ENCODE measurements at regions not wholly inside any gene's neighbourhood (a gene's known extent, or its start where the extent isn't known, plus 50 kb on each side); places are given as distances from the start of the nearest gene placed in this dataset.

DNA sequence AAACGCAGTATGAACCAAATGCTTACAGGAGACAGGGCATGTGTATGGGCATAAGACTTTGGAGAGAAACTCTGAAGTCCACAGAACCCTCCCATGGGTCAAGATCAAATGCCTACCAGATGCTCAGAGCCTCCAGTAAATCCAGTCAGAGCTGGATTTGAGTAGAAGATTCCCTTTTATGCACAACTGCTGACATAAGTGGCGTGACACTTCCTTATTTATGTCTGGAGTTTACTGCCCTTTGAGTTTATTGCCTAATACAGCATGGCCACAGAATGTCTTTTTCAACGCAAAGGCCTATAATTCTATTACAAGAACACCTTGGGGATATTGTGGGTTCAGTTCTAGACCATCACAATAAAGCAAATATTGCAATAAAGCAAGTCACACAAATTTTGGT lies 220.0 kb upstream of the FOXQ1 start:
- DNase-seq (ENCODE audit: low spot score) = no peak

DNA sequence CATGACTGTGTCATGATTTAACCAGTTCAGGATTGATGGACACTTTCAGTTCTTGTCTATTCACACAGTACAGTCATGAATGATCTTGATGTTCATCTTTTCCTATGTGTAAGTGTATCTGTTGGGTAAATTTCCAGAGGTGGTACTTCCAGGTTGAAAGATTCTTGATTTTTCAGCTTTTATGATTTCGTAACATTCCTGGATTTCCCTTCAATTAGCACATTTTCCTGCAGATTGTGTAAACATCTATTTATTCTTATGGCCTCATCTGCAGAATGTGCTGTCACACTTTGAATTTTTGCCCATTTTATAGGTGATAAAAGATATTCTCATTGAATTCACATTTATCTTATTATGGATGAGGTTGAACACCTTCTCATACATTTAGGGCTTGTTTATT lies 222.0 kb upstream of the FOXQ1 start:
- DNase-seq (ENCODE audit: low spot score) = no peak

DNA sequence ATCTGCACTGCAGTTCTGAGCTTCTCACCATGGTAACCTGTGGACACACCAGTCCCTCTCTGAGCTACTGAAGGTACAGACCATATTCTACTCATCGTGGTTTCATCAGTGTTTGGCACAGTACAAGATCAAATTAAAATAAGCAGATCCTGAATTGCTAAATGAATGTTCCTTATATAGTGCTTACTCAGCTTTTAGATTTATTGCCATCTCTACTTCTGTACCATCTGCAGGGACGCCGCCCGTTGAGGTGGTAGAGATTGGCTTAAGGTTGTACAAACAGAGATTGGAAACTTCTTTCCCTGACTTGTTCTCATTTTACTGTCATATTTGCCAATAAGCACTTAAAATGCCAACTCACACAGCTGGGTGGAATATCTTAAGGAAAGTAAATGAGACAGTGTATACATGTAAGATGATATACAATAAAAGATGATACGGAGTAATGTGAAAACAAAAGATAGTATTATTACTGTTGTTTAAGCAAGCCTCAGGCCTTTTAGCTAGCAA lies 223.4 kb upstream of the FOXQ1 start:
- no peak for DNase-seq (ENCODE audit: low spot score)

DNA sequence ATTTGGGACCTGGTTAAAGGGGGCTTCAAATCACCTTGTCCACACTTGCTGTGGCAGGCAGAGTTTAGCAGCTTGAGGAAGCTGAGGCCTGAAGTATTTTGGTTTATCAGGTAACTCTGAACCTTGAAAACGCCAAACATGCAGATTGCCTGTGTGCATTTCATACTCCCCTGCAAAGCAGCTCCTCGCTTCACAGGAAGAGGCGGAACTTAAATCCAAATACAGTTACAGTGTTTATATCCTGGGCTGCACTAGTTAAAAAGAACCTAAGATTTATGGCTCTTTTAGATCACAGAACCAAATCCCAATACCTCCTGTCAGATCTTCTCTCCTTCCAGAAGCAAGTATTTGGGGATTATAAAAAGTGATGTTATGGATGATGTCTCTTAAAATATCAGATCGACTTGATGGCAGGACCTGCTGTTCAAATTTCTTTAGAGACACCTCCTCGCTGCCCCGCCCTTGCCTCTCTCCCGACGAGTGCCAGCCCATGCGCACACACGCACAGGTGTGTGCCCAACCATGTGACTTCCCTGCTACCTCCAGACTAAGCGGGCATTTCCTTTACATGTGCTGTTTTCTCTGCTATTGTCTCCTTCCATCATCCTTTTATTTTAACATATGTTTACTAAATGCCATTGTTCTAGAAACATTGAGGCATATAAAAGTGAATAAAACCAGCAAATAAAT lies 224.6 kb upstream of the FOXQ1 start:
- no peak for DNase-seq (ENCODE audit: low spot score)

DNA sequence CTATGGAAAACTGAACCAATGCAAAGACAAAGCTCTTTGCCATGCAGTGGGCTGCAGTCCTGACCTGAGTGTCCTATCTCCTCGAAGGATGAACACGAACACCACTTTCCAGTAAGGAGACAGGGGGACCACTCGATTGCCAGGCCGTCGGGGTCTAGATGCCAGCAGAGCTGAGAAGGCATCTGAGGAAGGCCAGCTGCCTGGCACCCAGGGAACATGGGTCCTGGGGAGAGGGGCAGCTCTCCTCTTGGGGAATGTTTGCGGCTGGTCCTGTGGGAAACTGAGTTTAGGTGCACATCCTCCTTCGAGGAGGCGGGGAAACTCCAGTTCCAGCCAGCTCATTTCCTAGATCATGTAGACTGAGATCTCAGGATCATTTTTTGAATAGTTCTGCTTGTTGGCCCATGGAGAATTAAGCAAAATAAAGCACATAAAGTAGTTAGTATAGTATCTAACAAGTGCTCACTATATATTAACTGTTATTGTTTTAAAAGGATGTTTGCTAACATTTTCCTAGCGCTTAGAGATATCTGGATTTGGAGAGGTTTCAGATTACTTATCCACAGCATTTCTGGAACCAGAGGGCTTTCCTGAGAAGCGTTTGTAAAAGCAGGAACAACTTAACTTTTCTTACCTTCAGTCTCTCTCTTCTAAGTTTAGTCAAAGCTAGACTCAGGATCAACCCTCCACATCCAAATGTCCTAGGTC lies 225.3 kb upstream of the FOXQ1 start:
- DNase-seq (ENCODE audit: low spot score) = no peak

DNA sequence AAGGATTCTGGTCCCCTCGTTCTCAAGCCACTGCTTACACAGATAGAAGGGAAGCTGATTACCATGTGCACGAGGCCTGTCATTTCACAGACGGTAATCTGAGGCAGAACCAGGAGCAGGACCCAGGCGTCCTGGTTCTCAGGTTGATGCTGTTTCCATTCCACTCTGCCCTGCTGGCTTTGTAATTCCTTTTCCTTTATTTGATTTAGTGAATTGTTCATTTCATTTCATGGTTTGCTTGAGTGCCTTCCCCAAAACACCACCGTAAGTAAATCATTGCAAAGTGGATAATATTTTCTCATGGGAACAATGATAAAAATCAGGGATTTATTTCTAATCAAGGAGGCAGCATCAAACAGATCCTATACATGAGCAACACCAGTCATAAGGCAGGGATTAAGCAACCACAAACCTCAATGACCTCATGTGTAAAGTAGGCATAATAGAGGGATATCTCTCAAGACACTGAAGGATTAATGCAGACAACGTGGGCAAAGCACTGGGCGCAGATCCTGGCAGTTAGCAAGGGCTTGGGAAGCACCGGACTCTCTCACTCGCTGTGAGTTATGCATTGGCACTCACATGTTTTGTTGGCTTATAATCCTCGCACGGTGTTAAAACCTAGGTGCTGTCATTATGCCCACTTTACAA lies 229.5 kb upstream of the FOXQ1 start:
- no peak for DNase-seq (ENCODE audit: low spot score)

DNA sequence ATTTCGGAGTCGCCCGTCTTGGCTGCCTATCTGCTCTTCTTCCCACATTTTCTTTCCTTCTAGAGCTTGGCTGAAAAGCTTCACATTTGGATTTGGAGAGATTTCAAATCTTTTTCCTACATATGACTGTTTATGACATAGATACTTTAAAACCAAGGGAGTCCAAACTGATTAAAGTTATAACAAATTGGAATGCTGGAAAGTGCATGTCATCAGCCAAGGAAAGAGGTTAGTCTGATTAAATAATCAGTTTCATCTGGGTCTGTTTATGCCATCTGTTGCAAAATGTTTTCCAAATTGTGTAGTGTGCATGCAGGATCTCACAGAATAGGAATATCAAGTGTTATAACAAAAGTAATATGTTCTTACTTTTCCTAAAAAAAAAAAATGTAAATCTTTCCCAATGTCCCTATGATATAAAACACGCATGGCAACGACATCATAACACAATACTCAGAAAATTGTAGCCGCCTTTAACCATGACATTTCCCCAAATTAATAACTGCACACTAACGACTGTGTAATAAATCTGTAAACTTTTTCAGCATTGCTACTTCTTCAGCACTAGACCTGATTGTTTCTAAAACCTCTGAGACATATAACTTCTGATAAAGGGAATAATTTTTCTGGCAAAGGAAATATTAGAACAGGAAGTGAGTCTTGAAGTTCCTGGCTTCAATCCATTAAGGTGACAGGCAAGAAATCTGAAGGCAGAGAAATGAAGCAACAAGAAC lies 230.2 kb upstream of the FOXQ1 start:
- no peak for DNase-seq (ENCODE audit: low spot score)

DNA sequence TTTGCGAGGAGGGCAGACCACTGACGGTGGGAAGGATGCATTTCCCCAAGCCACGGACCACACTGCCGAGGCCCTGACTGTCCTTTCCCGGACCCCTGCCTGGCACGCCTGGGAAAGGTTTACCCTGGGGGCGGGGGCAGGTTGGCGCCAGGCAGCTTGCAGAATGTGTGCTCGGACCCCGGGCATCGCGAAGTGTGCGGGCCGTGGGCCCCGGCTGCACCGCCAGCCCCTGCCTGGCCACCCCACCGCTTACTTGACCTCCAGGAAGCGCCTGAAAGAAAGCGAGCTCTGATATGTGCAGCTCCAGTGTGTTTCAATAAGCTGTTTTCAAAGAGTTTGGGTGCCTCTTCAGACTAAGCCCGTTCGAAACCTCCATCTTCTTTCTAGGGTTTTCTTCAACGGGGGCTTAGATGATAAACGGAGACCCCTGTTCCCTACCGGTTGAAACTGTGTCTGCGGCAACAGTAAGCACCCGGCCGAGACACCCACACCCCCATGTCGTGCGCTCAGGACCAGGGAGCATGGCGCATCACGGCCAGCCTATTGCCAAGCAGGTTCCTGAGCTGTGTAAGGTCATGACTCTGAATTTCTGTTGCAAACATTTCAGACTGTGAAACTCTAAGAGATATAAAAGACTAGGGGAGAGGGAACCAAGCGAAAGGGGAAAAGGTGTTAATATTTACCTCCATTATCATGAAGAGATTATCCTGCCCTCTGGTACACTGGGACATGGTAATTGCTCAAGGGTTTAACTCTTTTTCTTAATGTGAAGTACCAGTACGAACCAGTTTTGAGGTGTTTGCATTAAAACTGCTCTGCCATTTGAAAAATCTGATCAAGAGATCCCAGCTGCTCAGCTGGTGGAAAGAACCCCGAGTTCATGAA lies 231.2 kb upstream of the FOXQ1 start:
- no peak for DNase-seq (ENCODE audit: low spot score)

DNA sequence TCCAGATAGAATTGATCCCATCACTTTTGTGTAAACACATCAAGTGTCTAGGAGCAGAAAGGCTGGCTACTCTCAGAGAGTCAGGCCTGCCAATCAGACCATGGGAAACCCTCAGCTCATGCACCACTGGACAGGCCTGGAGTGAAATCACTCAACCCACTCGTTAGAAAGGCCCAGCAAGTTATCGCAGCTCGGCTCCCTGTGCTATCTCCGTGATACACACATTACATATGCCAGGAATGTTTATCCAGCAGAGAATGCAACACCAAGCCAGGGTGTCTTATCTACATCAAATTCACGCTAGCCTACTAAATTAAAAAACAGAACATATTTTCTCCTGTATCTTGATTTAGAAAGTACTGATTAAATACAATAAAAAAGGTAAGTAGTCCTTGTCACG lies 232.4 kb upstream of the FOXQ1 start:
- DNase-seq (ENCODE audit: low spot score) = no peak

DNA sequence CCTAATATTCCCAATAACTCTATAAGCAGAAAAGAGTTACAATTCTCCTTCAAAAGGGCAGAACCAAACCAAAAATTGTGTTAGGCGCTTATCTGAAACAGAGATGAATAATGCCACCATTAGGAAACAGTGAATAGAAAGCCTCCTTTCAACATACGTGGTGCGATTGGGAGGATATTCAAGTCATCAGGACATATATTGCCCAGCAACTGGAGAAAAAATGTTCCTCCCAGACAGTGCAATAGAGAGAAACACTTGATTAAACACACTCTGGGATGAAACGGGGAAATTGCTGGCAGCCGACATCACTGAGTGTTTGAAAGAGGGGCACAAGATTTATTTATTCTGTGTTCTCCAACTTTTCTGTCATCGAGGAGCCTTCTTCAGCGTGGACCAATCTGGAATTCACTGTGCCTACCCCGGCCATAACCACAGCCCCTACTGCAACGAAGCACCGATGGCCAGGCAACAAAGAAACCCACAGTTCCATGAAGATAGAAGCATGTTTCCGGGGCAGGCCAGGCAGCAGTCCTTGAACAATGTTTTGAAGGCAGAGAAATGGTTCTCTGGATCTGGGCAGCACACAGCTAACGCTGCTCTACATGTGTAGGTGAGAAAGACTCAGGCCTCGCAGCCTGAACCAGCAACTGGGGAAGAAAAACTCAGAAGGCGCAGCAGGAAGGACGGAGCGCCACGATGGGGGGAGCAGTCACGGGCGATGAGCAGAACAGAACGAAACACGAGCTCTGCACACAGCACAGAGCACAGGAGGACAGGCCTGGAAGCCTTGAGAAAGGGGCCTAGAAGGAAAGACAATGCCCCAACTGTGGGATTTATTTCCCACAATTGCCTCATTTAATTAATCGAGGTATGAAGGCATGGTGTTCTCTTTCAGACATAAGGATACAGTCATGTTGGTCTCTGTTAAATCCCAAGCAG lies 234.2 kb upstream of the FOXQ1 start:
- no peak for DNase-seq (ENCODE audit: low spot score)

DNA sequence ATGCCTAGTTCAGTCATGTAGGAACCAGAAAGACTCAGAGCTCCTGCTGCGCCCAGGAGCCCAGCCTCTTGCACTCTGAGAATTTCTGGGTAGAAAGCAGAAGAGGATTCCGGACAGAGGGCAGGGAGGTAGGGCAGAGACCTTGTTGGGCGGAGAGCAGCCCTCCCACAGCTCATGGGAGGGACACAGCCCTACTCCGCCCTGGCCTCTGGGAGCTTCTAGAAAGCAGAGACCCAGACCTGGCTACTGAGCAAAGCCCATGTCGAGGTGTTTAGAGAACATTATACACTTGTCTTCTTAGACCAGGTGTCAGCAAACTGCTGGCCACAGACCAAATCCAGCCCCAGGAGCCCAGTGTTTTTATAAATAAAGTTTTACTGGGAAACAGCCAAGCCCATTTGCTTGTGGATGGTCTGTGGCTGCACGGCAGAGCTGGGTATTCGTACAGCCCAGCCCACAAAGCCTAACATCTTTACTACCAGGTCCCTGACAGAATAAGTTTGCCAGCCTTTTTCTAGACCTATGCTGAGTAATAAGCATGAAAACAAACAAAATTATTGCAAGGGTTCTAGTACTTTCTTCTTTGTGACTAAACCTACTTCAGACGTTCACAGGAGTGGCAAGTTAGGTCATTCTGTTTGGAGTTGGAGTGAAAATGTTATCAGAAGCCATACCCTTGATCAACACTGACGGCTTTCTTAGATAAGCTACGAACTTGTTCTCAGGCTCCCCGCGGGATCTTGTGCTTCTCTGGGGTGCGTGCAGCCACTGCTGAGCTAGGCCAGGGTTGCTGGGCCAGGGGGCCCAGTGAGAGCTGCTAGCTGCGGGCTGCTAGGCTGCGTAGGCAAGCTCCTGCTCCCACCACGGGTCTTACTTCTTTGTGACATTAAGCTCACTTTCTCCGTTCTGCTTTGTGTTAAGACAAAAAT lies 235.1 kb upstream of the FOXQ1 start:
- no peak for DNase-seq (ENCODE audit: low spot score)

DNA sequence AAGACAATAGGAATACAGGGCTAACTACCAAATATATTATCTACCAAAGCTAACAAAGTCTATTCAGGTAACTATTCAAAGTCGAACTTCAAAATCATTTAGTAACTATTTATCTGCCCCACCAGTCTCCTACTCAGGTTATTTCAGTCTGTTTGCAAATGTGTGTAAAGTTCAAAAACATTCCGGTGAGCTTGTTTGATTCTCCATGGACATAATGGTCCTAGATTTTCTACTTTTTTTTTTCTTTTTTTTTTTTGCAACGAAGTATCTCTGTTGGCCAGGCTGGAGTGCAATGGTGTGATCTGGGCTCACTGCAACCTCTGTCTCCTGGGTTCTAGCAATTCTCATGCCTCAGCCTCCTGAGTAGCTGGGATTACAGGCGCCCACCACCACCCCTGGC lies 236.0 kb upstream of the FOXQ1 start:
- no peak for DNase-seq (ENCODE audit: low spot score)

DNA sequence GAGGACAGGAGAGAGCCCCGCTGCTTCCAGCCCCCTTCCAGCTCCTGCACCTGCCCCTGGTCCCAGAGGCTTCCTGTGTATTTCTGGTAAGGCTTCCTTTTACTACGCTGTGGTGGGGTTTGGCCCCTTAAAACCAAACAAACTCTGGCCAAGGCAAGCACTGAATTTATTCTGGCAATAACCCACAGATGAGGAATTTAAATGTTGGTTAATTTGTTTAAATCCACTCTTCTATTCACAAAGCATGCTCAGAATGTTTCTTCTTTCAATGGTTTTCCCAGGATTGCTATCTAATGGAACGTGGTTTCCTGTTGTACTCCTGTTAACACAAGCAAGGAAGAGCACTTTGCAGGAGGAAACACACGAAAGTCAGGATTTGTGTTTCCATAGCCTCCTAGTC lies 236.5 kb upstream of the FOXQ1 start:
- no peak for DNase-seq (ENCODE audit: low spot score)

DNA sequence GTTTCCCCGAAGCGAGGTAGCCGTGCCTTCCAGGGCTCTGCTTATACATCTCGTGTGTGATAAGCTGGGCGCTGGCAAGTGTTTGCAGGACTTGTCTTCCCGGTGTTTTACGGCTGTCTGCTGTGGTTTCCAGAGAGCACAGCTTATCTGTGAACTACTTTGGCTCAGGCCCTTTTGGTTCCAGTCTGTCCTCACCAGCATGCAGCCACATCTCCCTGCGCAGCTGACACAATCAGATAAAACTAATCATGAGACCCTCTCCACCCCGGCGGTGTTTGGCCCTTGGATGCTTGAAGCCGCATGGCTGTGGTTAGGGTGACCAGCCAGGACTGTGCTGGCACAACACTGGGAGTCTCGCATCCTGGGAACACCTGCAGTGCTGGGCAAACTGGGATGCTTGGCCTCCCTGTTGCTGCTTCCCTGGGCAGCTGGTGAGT lies 241.8 kb upstream of the FOXQ1 start:
- DNase-seq (ENCODE audit: low spot score) = no peak

DNA sequence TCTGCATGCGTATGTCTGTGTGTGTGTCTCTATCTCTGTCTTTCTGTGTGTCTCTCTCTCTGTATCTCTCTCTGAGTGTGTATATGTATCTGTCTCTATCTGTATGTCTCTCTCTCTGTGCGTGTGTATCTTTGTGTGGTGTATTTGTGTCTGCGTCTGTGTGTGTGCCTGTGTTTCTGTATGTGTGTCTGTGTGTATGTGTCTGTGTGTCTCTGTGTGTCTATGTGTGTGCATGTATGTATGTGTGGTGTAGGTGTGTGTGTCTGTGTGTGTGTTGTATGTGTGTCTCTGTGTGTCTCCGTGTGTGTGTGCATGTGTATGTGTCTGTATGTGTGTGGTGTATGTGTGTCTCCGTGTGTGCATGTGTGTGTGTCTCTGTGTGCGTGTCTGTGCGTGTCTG lies 243.0 kb upstream of the FOXQ1 start:
- no peak for DNase-seq (ENCODE audit: low spot score)

DNA sequence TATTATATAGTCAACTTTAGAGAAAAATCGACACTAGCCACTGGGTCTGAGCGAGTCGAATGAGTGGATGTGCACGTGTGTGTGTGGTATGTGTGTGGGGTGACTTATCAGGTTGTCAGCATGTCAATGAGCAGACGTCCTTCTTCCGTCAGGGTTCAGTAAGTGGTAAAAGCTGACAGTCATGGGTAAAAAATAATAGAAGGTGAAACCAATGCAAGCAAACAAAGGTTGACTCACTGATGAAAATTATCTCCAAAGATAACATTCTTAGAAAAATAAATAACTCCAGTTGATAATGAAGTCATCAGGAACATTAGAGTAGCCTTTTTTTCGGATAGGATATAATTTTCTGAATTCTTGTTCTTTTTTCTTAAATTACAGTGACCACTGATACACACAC lies 243.8 kb upstream of the FOXQ1 start:
- DNase-seq (ENCODE audit: low spot score) = no peak

DNA sequence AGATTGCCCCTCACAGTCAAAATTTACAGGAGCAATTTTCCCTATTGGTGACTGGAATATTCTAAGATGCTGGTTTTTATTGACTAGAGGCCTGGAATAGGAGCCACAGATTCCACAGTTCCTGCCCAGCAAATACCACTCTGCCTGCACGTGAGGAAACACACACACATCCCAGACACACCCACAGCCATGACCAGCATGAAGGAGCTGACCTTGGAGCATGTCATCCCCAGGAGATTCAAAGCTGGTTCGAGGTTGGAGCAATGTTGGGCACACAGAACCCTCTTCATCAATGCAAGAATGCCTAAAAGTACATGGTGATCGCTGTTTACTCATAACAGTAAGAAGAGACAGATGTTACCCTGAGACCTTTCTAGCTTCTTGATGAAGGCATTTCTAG lies 244.6 kb upstream of the FOXQ1 start:
- no peak for DNase-seq (ENCODE audit: low spot score)

DNA sequence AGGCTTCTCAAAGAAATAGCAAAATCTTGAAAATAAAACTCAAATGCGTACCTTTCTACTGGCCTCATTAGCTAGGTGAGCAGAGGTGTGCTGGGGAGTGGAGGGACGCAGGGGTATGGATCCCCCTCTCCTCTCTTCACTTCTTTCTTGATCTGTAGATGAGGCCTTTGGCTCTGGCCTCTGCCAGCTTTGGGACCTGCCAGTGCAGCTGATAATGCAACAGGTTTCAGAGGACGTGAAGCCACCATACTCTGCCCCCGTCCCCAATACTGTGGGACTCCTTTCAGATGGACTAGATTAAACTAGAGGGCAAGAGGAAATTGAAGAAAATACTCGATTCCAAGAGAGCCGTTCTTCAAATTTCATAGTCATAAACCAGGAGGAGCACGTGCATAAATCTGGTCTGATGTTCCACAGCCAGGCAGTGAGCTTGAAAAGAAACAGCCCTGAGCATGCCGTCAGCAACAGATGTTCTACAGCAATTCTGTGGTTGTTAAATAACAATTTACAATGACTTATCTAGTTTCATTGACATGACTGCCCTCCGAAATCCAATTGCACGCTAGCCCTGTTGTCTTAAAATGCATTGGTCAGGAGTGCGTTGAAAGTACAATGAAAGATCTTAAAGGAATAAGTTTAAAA lies 245.3 kb upstream of the FOXQ1 start:
- DNase-seq (ENCODE audit: low spot score) = no peak

DNA sequence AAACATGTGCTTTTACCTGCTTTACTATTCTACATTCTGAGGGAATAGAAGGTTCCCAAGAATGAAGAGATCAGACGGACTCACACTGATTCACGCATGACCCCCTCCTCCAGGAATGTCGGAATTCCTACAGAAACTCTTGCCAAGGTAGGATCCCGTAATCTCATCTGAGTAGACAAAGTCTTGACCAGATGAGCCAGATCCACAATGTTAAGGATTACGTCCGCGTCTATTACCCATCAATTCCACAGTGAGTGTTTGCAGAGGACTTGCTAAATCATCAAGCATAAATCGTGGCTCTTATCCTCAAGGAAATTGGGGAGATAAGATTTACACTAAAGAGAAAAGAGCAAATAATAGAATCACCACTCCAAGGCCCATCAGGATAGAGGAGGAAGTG lies 245.9 kb upstream of the FOXQ1 start:
- DNase-seq (ENCODE audit: low spot score) = no peak
